ENCODE measurements at regions not wholly inside any gene's neighbourhood (a gene's known extent, or its start where the extent isn't known, plus 50 kb on each side); places are given as distances from the start of the nearest gene placed in this dataset.

DNA sequence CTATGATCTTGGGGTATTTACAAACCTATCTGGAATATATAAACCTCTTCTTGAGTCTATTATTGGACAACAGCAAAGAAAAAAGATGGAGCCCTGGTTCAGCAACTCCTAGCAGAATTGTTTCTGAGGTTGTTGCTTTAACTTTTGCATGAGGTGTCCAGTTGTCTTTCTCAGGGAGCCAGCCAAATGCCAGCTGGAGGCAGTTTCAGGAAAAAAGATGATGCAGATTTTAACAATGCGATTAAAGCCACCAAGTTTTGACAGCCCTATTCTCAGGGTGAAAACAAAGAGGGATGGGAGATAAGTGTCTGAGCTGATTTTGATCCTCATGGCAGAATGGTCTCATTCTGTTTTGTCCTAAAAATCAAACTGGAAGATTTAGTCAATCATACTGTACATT is 181.6 kb upstream of the RASGRP1 start:
- no peak overlapping the region for H3K4me3 ChIP-seq (ENCODE audit: low read depth, low read length)
- DNase-seq (ENCODE audit: low read depth) = no peak
- TF ChIP-seq, protein P1, sequence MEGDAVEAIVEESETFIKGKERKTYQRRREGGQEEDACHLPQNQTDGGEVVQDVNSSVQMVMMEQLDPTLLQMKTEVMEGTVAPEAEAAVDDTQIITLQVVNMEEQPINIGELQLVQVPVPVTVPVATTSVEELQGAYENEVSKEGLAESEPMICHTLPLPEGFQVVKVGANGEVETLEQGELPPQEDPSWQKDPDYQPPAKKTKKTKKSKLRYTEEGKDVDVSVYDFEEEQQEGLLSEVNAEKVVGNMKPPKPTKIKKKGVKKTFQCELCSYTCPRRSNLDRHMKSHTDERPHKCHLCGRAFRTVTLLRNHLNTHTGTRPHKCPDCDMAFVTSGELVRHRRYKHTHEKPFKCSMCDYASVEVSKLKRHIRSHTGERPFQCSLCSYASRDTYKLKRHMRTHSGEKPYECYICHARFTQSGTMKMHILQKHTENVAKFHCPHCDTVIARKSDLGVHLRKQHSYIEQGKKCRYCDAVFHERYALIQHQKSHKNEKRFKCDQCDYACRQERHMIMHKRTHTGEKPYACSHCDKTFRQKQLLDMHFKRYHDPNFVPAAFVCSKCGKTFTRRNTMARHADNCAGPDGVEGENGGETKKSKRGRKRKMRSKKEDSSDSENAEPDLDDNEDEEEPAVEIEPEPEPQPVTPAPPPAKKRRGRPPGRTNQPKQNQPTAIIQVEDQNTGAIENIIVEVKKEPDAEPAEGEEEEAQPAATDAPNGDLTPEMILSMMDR (IDR thresholded peaks at IDR 0.05; ENCODE audit: insufficient read depth, low read depth, low read length, missing control alignments) = no peak

- no peak for DNase-seq (ENCODE audit: low read depth)
- TF ChIP-seq, protein P1 (IDR thresholded peaks at IDR 0.05; ENCODE audit: insufficient read depth, low read depth, low read length, missing control alignments) = no peak
- H3K4me3 ChIP-seq (ENCODE audit: low read depth, low read length) = no peak overlapping the region
Measured at GRCh38 chr15:38748710-38749109, 184.1 kb upstream of the RASGRP1 start.

- no peak overlapping the region for H3K4me3 ChIP-seq (ENCODE audit: low read depth, low read length)
- DNase-seq (ENCODE audit: low read depth) = no peak
- TF ChIP-seq, protein P1 (IDR thresholded peaks at IDR 0.05; ENCODE audit: insufficient read depth, low read depth, low read length, missing control alignments) = no peak
Measured at GRCh38 chr15:38750786-38751185, 186.2 kb upstream of the RASGRP1 start.

GRCh38 chr15:38755718-38756117 is 191.1 kb upstream of the RASGRP1 start:
- no peak overlapping the region for H3K4me3 ChIP-seq (ENCODE audit: low read depth, low read length)
- TF ChIP-seq, protein P1 (IDR thresholded peaks at IDR 0.05; ENCODE audit: insufficient read depth, low read depth, low read length, missing control alignments) = no peak
- DNase-seq (ENCODE audit: low read depth) = no peak

DNA sequence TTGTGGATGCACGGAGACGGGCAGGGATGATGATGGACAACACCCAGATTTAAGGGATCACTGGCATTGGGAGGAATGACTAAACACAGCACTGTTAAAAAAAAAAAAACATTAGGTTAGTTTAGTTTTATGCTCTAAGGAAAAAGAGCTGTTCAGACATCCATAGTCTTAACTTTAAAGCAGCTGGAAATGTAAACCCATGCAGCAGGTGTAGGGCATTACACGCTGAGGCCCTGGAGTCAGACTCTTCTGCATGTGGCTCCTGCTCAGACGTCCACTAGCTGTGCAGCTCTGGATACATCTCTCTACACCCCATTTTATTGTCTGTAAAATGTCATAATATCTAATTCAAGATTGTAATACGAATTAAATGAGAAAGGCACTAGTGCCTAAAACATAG is 191.8 kb upstream of the RASGRP1 start:
- no peak for DNase-seq (ENCODE audit: low read depth)
- no peak overlapping the region for H3K4me3 ChIP-seq (ENCODE audit: low read depth, low read length)
- TF ChIP-seq, protein P1 (IDR thresholded peaks at IDR 0.05; ENCODE audit: insufficient read depth, low read depth, low read length, missing control alignments) = no peak

DNA sequence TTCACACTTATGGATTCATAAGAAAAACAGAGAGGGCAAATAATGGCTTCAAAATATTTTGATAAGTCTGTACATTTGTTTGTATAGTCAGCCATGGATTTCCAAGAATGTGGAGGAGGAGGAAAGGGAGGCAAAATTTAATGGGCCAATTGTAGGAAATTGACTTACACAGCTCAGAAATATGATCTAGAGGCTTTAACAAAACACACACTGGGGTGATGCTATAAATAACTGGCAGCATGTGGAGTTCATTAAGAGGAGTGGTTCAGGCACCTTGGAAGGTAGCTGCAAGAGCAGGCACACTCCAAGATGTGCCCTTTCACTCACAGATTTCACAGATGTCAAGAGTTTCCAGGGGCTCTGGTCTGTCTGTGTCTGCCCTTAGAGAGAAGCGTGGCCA is 193.4 kb upstream of the RASGRP1 start:
- TF ChIP-seq, protein P1 (IDR thresholded peaks at IDR 0.05; ENCODE audit: insufficient read depth, low read depth, low read length, missing control alignments) = no peak
- H3K4me3 ChIP-seq (ENCODE audit: low read depth, low read length) = no peak overlapping the region
- no peak for DNase-seq (ENCODE audit: low read depth)

DNA sequence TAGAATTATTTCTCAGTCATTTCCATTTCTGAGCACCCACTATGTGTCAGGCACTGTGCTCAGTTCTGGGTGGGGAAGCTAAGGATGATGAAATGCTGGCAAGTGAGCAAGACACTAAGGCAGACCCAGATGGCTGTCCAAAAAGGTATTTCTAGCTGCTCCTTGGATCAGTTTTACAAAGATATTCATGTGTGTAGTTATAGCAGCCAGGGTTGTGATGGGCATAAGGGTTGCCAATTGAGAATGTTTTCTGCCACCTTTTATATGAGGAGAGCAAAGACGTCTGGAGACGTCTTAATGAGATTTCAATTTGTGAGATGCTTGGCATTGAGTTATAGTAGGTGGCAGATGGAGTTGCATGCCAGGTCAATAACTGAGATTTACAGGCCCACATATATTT is 197.1 kb upstream of the RASGRP1 start:
- TF ChIP-seq, protein P1 (IDR thresholded peaks at IDR 0.05; ENCODE audit: insufficient read depth, low read depth, low read length, missing control alignments) = no peak
- DNase-seq (ENCODE audit: low read depth) = no peak

More for the DNA sequence above, 197.1 kb upstream of the RASGRP1 start:
- H3K4me3 ChIP-seq (ENCODE audit: low read depth, low read length) = no peak overlapping the region

Measured in GM12865 (cell line).